Epithelial cell of esophagus (primary cell): ENCODE measurements at regions not wholly inside any gene's neighbourhood (a gene's known extent, or its start where the extent isn't known, plus 50 kb on each side); places are given as distances from the start of the nearest gene placed in this dataset.

ENCODE experiments used
- DNase-seq: peaks from one replicate; pipeline ENCODE4 v3.0.0; 2010; ENCODE audit warnings: low read depth
- H3K4me3 ChIP-seq: 2 replicates; pipeline ENCODE4 v1.5.1; 2011; ENCODE audit warnings: mild to moderate bottlenecking, low read length, control low read depth
- CTCF ChIP-seq: IDR thresholded peaks from 2 replicates; pipeline ENCODE4 v1.5.1; 2011; ENCODE audit warnings: low read depth, mild to moderate bottlenecking, low read length, control low read depth, inconsistent platforms; ENCODE audit not compliant: insufficient read depth; ENCODE audit errors: missing control alignments

- TF ChIP-seq CTCF, result no peak
- H3K4me3 ChIP-seq, result no peak overlapping the region
- DNase-seq, result no peak
Observed at GRCh38 chr6:92588148-92588547, 831.2 kb downstream of the EPHA7 start.

GRCh38 chr6:92587525-92587924 lies 831.8 kb downstream of the EPHA7 start:
- DNase-seq, result peak; percentile 37
- TF ChIP-seq CTCF, result no peak
- H3K4me3 ChIP-seq, result no peak overlapping the region

GRCh38 chr6:92586236-92586977 lies 833.0 kb downstream of the EPHA7 start:
- no peak for DNase-seq
- H3K4me3 ChIP-seq, result no peak overlapping the region
- no peak for TF ChIP-seq CTCF

GRCh38 chr6:92582211-92582610 lies 837.1 kb downstream of the EPHA7 start:
- H3K4me3 ChIP-seq, result no peak overlapping the region
- TF ChIP-seq CTCF, result no peak
- DNase-seq, result no peak

GRCh38 chr6:92577077-92577719 lies 842.2 kb downstream of the EPHA7 start:
- DNase-seq, result no peak
- H3K4me3 ChIP-seq, result no peak overlapping the region
- no peak for TF ChIP-seq CTCF

- no peak overlapping the region for H3K4me3 ChIP-seq
- no peak for TF ChIP-seq CTCF
Observed at GRCh38 chr6:92568541-92568940, 850.8 kb downstream of the EPHA7 start.

GRCh38 chr6:92566632-92567031 lies 852.7 kb downstream of the EPHA7 start:
- H3K4me3 ChIP-seq, result no peak overlapping the region
- no peak for DNase-seq
- TF ChIP-seq CTCF, result no peak

More at GRCh38 chr6:92568541-92568940, 850.8 kb downstream of the EPHA7 start:
- no peak for DNase-seq
